ENCODE measurements at regions not wholly inside any gene's neighbourhood (a gene's known extent, or its start where the extent isn't known, plus 50 kb on each side); places are given as distances from the start of the nearest gene placed in this dataset.

- no peaks in the 10 kb centered on the region for H3K27me3 ChIP-seq (ENCODE audit: control insufficient read depth in 4 of 4, insufficient read depth in 4 of 4, low read length in 3 of 4)
- no peaks in the 10 kb centered on the region for H3K36me3 ChIP-seq (ENCODE audit: control insufficient read depth in 4 of 4, insufficient read depth in 3 of 4, low read depth in 1 of 4, low read length in 3 of 4)
- no peak overlapping the region for H3K4me3 ChIP-seq (ENCODE audit: low read depth in 1 of 3, low read length in 3 of 3)
- H3K4me1 ChIP-seq (ENCODE audit: control insufficient read depth in 4 of 4, insufficient read depth in 4 of 4, low read length in 3 of 4), result peaks cover 6 to 36% (median 18%) of the 10 kb centered on the region in 4 donors
- 72% methylated on average over 3 of the region's 3 CpGs for WGBS
- H3K9me3 ChIP-seq (ENCODE audit: control insufficient read depth in 4 of 4, low read length in 3 of 4), result no peaks in the 10 kb centered on the region
- TF ChIP-seq RAD21 (IDR thresholded peaks at IDR 0.05) (no peak), FOXA2 (IDR thresholded peaks at IDR 0.05) (no peak), NR2F2 (IDR thresholded peaks at IDR 0.05) (no peak), HNF4A (conservative IDR thresholded peaks at IDR 0.05) (no peak), TAF1 (conservative IDR thresholded peaks at IDR 0.05) (no peak), EGR1 (IDR thresholded peaks at IDR 0.05; ENCODE audit: low read depth in 2 of 2) (no peak), RXRA (IDR thresholded peaks at IDR 0.05) (no peak)
- TF ChIP-seq, protein P1, sequence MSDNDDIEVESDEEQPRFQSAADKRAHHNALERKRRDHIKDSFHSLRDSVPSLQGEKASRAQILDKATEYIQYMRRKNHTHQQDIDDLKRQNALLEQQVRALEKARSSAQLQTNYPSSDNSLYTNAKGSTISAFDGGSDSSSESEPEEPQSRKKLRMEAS (IDR thresholded peaks at IDR 0.05), result no peak
- TF ChIP-seq, protein P2, sequence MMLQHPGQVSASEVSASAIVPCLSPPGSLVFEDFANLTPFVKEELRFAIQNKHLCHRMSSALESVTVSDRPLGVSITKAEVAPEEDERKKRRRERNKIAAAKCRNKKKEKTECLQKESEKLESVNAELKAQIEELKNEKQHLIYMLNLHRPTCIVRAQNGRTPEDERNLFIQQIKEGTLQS (IDR thresholded peaks at IDR 0.05), result no peak
- no peak overlapping the region for H3K9ac ChIP-seq (ENCODE audit: low read depth in 1 of 2, low read length in 2 of 2)
- H3K27ac ChIP-seq (ENCODE audit: low read depth in 1 of 2, low read length in 2 of 2), result peak overlapping the region in 1 of 2 donors; percentile 46
- DNase-seq (ENCODE audit: low spot score), result no peak
Observed at GRCh38 chr6:56713254-56713672, 70.6 kb upstream of the DST start.

DNA sequence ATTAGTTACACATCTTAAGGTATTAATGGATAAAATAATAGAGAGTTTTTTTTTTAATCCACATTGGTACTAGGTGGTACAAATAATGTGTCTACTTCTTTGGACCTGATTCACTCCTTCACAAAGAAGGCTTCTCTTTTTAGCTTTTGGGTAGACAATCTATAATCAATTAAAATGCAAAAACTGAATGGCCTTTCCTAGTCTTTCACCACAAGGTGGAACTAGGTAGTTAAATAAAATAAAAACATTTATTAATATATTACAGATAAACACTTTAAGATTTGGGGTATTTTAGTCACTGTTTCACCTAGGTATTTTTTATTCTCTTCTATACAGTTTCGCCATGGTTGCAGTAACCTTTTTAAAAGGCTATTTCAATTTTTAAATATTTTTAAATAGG, 68.3 kb upstream of the DST start:
- DNase-seq (ENCODE audit: low spot score), result no peak
- H3K4me3 ChIP-seq (ENCODE audit: low read depth in 1 of 3, low read length in 3 of 3), result no peak overlapping the region
- no peak overlapping the region for H3K27ac ChIP-seq (ENCODE audit: low read depth in 1 of 2, low read length in 2 of 2)
- H3K27me3 ChIP-seq (ENCODE audit: control insufficient read depth in 4 of 4, insufficient read depth in 4 of 4, low read length in 3 of 4), result no peaks in the 10 kb centered on the region
- no peaks in the 10 kb centered on the region for H3K36me3 ChIP-seq (ENCODE audit: control insufficient read depth in 4 of 4, insufficient read depth in 3 of 4, low read depth in 1 of 4, low read length in 3 of 4)
- no peak overlapping the region for H3K9ac ChIP-seq (ENCODE audit: low read depth in 1 of 2, low read length in 2 of 2)
- TF ChIP-seq SP1 (IDR thresholded peaks at IDR 0.05) (no peak), RAD21 (IDR thresholded peaks at IDR 0.05) (peak; percentile 40 to 45), RXRA (IDR thresholded peaks at IDR 0.05) (no peak)
- TF ChIP-seq, protein P3, sequence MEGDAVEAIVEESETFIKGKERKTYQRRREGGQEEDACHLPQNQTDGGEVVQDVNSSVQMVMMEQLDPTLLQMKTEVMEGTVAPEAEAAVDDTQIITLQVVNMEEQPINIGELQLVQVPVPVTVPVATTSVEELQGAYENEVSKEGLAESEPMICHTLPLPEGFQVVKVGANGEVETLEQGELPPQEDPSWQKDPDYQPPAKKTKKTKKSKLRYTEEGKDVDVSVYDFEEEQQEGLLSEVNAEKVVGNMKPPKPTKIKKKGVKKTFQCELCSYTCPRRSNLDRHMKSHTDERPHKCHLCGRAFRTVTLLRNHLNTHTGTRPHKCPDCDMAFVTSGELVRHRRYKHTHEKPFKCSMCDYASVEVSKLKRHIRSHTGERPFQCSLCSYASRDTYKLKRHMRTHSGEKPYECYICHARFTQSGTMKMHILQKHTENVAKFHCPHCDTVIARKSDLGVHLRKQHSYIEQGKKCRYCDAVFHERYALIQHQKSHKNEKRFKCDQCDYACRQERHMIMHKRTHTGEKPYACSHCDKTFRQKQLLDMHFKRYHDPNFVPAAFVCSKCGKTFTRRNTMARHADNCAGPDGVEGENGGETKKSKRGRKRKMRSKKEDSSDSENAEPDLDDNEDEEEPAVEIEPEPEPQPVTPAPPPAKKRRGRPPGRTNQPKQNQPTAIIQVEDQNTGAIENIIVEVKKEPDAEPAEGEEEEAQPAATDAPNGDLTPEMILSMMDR (IDR thresholded peaks at IDR 0.05; ENCODE audit: low read depth, low read length, missing input control), result no peak
- no peaks in the 10 kb centered on the region for H3K9me3 ChIP-seq (ENCODE audit: control insufficient read depth in 4 of 4, low read length in 3 of 4)
- peaks cover 6 to 33% (median 18%) of the 10 kb centered on the region in 4 donors for H3K4me1 ChIP-seq (ENCODE audit: control insufficient read depth in 4 of 4, insufficient read depth in 4 of 4, low read length in 3 of 4)
- 95% methylated on average over 1 of the region's 1 CpG for WGBS

DNA sequence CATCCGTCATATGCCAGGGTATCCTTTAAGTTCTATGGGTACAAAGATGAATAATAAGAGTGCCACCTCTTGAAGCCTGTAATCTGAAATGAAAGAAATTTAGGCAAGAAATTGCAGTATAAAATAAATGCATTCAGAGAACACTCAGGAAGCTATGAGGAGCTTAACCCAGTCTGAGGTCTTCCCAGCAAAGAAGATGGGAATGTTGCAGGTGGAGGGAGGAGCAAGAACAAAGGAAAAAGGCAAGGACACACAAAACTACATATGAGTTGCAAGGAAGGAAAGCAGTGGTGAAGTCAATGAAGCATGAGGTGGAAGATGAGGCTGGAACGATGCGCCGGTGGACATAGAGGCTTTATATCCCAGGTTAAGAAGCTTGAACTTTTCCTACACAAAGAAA, 67.0 kb upstream of the DST start:
- Histone ChIP-seq H3K9ac (ENCODE audit: low read depth in 1 of 2, low read length in 2 of 2) (peak overlapping the region in 1 of 2 donors; percentile 12), H3K27me3 (ENCODE audit: control insufficient read depth in 4 of 4, insufficient read depth in 4 of 4, low read length in 3 of 4) (no peaks in the 10 kb centered on the region), H3K4me1 (ENCODE audit: control insufficient read depth in 4 of 4, insufficient read depth in 4 of 4, low read length in 3 of 4) (peaks cover 4 to 27% (median 15%) of the 10 kb centered on the region in 4 donors), H3K9me3 (ENCODE audit: control insufficient read depth in 4 of 4, low read length in 3 of 4) (no peaks in the 10 kb centered on the region), H3K36me3 (ENCODE audit: control insufficient read depth in 4 of 4, insufficient read depth in 3 of 4, low read depth in 1 of 4, low read length in 3 of 4) (no peaks in the 10 kb centered on the region), H3K4me3 (ENCODE audit: low read depth in 1 of 3, low read length in 3 of 3) (no peak overlapping the region), H3K27ac (ENCODE audit: low read depth in 1 of 2, low read length in 2 of 2) (peak overlapping the region in 1 of 2 donors; percentile 13)
- DNase-seq (ENCODE audit: low spot score), result no peak
- 90% methylated on average over 4 of the region's 4 CpGs for WGBS
- TF ChIP-seq, protein P4, sequence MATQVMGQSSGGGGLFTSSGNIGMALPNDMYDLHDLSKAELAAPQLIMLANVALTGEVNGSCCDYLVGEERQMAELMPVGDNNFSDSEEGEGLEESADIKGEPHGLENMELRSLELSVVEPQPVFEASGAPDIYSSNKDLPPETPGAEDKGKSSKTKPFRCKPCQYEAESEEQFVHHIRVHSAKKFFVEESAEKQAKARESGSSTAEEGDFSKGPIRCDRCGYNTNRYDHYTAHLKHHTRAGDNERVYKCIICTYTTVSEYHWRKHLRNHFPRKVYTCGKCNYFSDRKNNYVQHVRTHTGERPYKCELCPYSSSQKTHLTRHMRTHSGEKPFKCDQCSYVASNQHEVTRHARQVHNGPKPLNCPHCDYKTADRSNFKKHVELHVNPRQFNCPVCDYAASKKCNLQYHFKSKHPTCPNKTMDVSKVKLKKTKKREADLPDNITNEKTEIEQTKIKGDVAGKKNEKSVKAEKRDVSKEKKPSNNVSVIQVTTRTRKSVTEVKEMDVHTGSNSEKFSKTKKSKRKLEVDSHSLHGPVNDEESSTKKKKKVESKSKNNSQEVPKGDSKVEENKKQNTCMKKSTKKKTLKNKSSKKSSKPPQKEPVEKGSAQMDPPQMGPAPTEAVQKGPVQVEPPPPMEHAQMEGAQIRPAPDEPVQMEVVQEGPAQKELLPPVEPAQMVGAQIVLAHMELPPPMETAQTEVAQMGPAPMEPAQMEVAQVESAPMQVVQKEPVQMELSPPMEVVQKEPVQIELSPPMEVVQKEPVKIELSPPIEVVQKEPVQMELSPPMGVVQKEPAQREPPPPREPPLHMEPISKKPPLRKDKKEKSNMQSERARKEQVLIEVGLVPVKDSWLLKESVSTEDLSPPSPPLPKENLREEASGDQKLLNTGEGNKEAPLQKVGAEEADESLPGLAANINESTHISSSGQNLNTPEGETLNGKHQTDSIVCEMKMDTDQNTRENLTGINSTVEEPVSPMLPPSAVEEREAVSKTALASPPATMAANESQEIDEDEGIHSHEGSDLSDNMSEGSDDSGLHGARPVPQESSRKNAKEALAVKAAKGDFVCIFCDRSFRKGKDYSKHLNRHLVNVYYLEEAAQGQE (IDR thresholded peaks at IDR 0.05), result no peak
- no peak for TF ChIP-seq SP1 (IDR thresholded peaks at IDR 0.05)
- TF ChIP-seq GABPA (IDR thresholded peaks at IDR 0.05 in 1 of 2, conservative IDR thresholded peaks at IDR 0.05 in 1 of 2), result no peak
- TF ChIP-seq, protein P2 (IDR thresholded peaks at IDR 0.05), result no peak
- TF ChIP-seq RAD21 (IDR thresholded peaks at IDR 0.05), result no peak
- TF ChIP-seq YY1 (IDR thresholded peaks at IDR 0.05), result no peak
- TF ChIP-seq FOXA1 (IDR thresholded peaks at IDR 0.05), result no peak
- TF ChIP-seq ZBTB33 (IDR thresholded peaks at IDR 0.05), result no peak
- no peak for TF ChIP-seq HNF4G (IDR thresholded peaks at IDR 0.05)
- TF ChIP-seq, protein P3 (IDR thresholded peaks at IDR 0.05; ENCODE audit: low read depth, low read length, missing input control), result no peak
- TF ChIP-seq NR2F2 (IDR thresholded peaks at IDR 0.05), result no peak
- no peak for TF ChIP-seq EGR1 (IDR thresholded peaks at IDR 0.05; ENCODE audit: low read depth in 2 of 2)
- TF ChIP-seq FOXA2 (IDR thresholded peaks at IDR 0.05), result no peak
- TF ChIP-seq JUND (IDR thresholded peaks at IDR 0.05), result no peak
